ENCODE measurements at regions not wholly inside any gene's neighbourhood (a gene's known extent, or its start where the extent isn't known, plus 50 kb on each side); places are given as distances from the start of the nearest gene placed in this dataset. TPM values are rescaled to one million over a fixed set of nuclear protein-coding genes. Genes with fewer than 3 reads are reported as not detected.

Small RNAs in the stretch of these regions (small RNA-seq; reads per million reads assigned to genes)
- gene AC018659.1 (ENCODE audit: low replicate concordance) (not detected), gene MIR4303 (ENCODE audit: low replicate concordance) (not detected), gene MIR4495 (ENCODE audit: low replicate concordance) (not detected), gene RNU4-41P (ENCODE audit: low replicate concordance) (0.08 reads per million), gene RNU6-36P (ENCODE audit: low replicate concordance) (0.08 reads per million)
